IMR-90 (cell line): ENCODE measurements at regions not wholly inside any gene's neighbourhood (a gene's known extent, or its start where the extent isn't known, plus 50 kb on each side); places are given as distances from the start of the nearest gene placed in this dataset.

Source experiments
- ATAC-seq: fragments of 200-7000 bp; cut with Tn5 transposase; 2 replicates; pipeline ENCODE4 v1.9.1; 2020; ENCODE audit warnings: low read depth, mild to moderate bottlenecking, moderate library complexity
- BruUV-seq: library from RNA; stranded (reverse); fragments of 400-500 nt; replicated peaks from 2 replicates; lab custom pipeline; 2021; lab: Mats Ljungman, UMichigan
- CTCF ChIA-PET: fragments of 300-600 bp; formaldehyde crosslinking; extraction: SDS; loops from one replicate; lab custom pipeline; 2021; ENCODE audit warnings: antibody characterized with exemption; lab: Yijun Ruan, JAX
- POLR2A ChIA-PET: fragments of 300-600 bp; sonication (Branson Sonifier 250); formaldehyde crosslinking; loops from one replicate; lab custom pipeline; 2022; ENCODE audit warnings: antibody characterized with exemption; ENCODE audit not compliant: unreplicated experiment; lab: Charles Lee
- DNase-seq: peaks from one replicate; pipeline ENCODE4 v3.0.0; 2013
- H2AFZ ChIP-seq: replicated peaks from 2 replicates; pipeline ENCODE3; 2013; ENCODE audit warnings: low read length, mild to moderate bottlenecking; ENCODE audit not compliant: poor library complexity
- H2AK5ac ChIP-seq: 2 replicates; pipeline ENCODE4 v1.6.1; 2013; ENCODE audit warnings: low read depth, low read length, inconsistent platforms
- H2AK9ac ChIP-seq: replicated peaks from 2 replicates; pipeline ENCODE3; 2013; ENCODE audit warnings: mild to moderate bottlenecking, low read depth, low read length, moderate library complexity; ENCODE audit not compliant: poor library complexity
- H2BK120ac ChIP-seq: 2 replicates; pipeline ENCODE4 v1.6.1; 2013; ENCODE audit warnings: low read depth, low read length, inconsistent platforms
- H2BK15ac ChIP-seq: 3 replicates; pipeline ENCODE4 v1.6.1; 2013; ENCODE audit warnings: low read depth, low read length, inconsistent platforms
- H2BK20ac ChIP-seq: 2 replicates; pipeline ENCODE4 v1.6.1; 2013; ENCODE audit warnings: low read depth, mild to moderate bottlenecking, inconsistent platforms, low read length, moderate library complexity
- H2BK5ac ChIP-seq: 2 replicates; pipeline ENCODE4 v1.6.1; 2013; ENCODE audit warnings: mild to moderate bottlenecking, low read depth, low read length, inconsistent platforms; ENCODE audit not compliant: poor library complexity, severe bottlenecking
- H3K14ac ChIP-seq: replicated peaks from 2 replicates; pipeline ENCODE4 v1.6.1; 2013; ENCODE audit warnings: low read depth, low read length, inconsistent platforms
- H3K18ac ChIP-seq: 2 replicates; pipeline ENCODE4 v1.6.1; 2013; ENCODE audit warnings: low read depth, low read length, control low read depth
- H3K23ac ChIP-seq: 2 replicates; pipeline ENCODE4 v1.6.1; 2013; ENCODE audit warnings: low read depth, low read length, inconsistent platforms
- H3K27ac ChIP-seq: 2 replicates; pipeline ENCODE4 v1.5.1; 2013; ENCODE audit warnings: mild to moderate bottlenecking, control low read depth, low read length; ENCODE audit not compliant: insufficient read depth
- H3K27me3 ChIP-seq: 2 replicates; pipeline ENCODE4 v1.6.1; 2013; ENCODE audit warnings: low read length; ENCODE audit not compliant: control insufficient read depth, insufficient read depth
- H3K36me3 ChIP-seq: 2 replicates; pipeline ENCODE4 v1.6.1; 2013; ENCODE audit warnings: low read length, mixed read lengths; ENCODE audit not compliant: control insufficient read depth, insufficient read depth
- H3K4ac ChIP-seq: 2 replicates; pipeline ENCODE4 v1.6.1; 2013; ENCODE audit warnings: low read depth, low read length, inconsistent platforms
- H3K4me1 ChIP-seq: 2 replicates; pipeline ENCODE4 v1.6.1; 2013; ENCODE audit warnings: low read length, mixed read lengths; ENCODE audit not compliant: control insufficient read depth, insufficient read depth
- H3K4me2 ChIP-seq: 2 replicates; pipeline ENCODE4 v1.6.1; 2013; ENCODE audit warnings: low read depth, mild to moderate bottlenecking, control low read depth, low read length, moderate library complexity
- H3K4me3 ChIP-seq: 2 replicates; pipeline ENCODE4 v1.5.1; 2013; ENCODE audit warnings: low read depth, mild to moderate bottlenecking, control low read depth, low read length, moderate library complexity; ENCODE audit not compliant: insufficient read depth
- H3K56ac ChIP-seq: 2 replicates; pipeline ENCODE4 v1.6.1; 2013; ENCODE audit warnings: low read length, inconsistent platforms; ENCODE audit not compliant: insufficient read depth; ENCODE audit errors: extremely low read depth
- H3K79me1 ChIP-seq, 2 experiments: 2 replicates each; pipeline ENCODE4 v1.6.1; 2013; ENCODE audit warnings: low read length in 2 of 2, inconsistent platforms in 1 of 2, low read depth in 1 of 2
- H3K9ac ChIP-seq: 2 replicates; pipeline ENCODE4 v1.6.1; 2013; ENCODE audit warnings: low read depth, low read length, control low read depth
- H3K9me1 ChIP-seq: 2 replicates; pipeline ENCODE4 v1.6.1; 2013; ENCODE audit warnings: low read length, inconsistent platforms; ENCODE audit not compliant: insufficient read depth
- H3K9me3 ChIP-seq: 2 replicates; pipeline ENCODE4 v1.6.1; 2013; ENCODE audit warnings: low read length; ENCODE audit not compliant: control insufficient read depth, insufficient read depth
- H4K20me1 ChIP-seq: 2 replicates; pipeline ENCODE4 v1.6.1; 2013; ENCODE audit warnings: low read length, inconsistent platforms; ENCODE audit not compliant: insufficient read depth
- H4K5ac ChIP-seq: 2 replicates; pipeline ENCODE4 v1.6.1; 2013; ENCODE audit warnings: mild to moderate bottlenecking, low read depth, low read length, control low read depth
- H4K8ac ChIP-seq, 2 experiments: 2 replicates each; pipeline ENCODE4 v1.6.1; 2013; ENCODE audit warnings: low read depth in 2 of 2, low read length in 2 of 2, control low read depth in 1 of 2, inconsistent platforms in 1 of 2
- H4K91ac ChIP-seq: 2 replicates; pipeline ENCODE4 v1.6.1; 2013; ENCODE audit warnings: low read depth, low read length, inconsistent platforms; ENCODE audit not compliant: insufficient read depth
- BHLHE40 ChIP-seq: fragments of 150-350 bp; IDR thresholded peaks from 2 replicates; pipeline ENCODE4 v1.6.1; 2016; ENCODE audit warnings: mild to moderate bottlenecking, low read depth, low read length
- CEBPB ChIP-seq: IDR thresholded peaks from 2 replicates; pipeline ENCODE4 v1.6.1; 2012; ENCODE audit warnings: low read depth, low read length, improper control_type of control experiment
- CHD1 ChIP-seq: IDR thresholded peaks from 2 replicates; pipeline ENCODE4 v1.6.1; 2012; ENCODE audit warnings: low read depth, low read length, improper control_type of control experiment
- CTCF ChIP-seq: conservative IDR thresholded peaks from 2 replicates; pipeline ENCODE4 v1.5.1; 2012; ENCODE audit warnings: mild to moderate bottlenecking, low read depth, low read length, improper control_type of control experiment
- ELK1 ChIP-seq: fragments of 150-350 bp; IDR thresholded peaks from 2 replicates; pipeline ENCODE4 v1.6.1; 2016; ENCODE audit warnings: low read depth, mild to moderate bottlenecking, low read length, moderate library complexity, borderline replicate concordance
- FOS ChIP-seq: fragments of 150-350 bp; IDR thresholded peaks from 2 replicates; pipeline ENCODE4 v1.6.1; 2016; ENCODE audit warnings: low read depth, low read length
- MAFK ChIP-seq: IDR thresholded peaks from 2 replicates; pipeline ENCODE4 v1.6.1; 2012; ENCODE audit warnings: low read depth, low read length, improper control_type of control experiment
- MAZ ChIP-seq: IDR thresholded peaks from 2 replicates; pipeline ENCODE4 v1.6.1; 2012; ENCODE audit warnings: low read depth, mild to moderate bottlenecking, low read length, improper control_type of control experiment, moderate library complexity, borderline replicate concordance
- MXI1 ChIP-seq: IDR thresholded peaks from 2 replicates; pipeline ENCODE4 v1.6.1; 2012; ENCODE audit warnings: low read depth, mild to moderate bottlenecking, low read length, moderate library complexity, borderline replicate concordance
- NFE2L2 ChIP-seq: fragments of 150-350 bp; IDR thresholded peaks from 2 replicates; pipeline ENCODE4 v1.6.1; 2016; ENCODE audit warnings: low read depth, mild to moderate bottlenecking, low read length
- POLR2A ChIP-seq: IDR thresholded peaks from 2 replicates; pipeline ENCODE4 v1.6.1; 2012; ENCODE audit warnings: mild to moderate bottlenecking, low read depth, low read length
- RAD21 ChIP-seq: IDR thresholded peaks from 2 replicates; pipeline ENCODE4 v1.6.1; 2012; ENCODE audit warnings: low read length, improper control_type of control experiment
- RCOR1 ChIP-seq: IDR thresholded peaks from 2 replicates; pipeline ENCODE4 v1.6.1; 2012; ENCODE audit warnings: mild to moderate bottlenecking, low read length, improper control_type of control experiment; ENCODE audit not compliant: insufficient replicate concordance
- RFX5 ChIP-seq: IDR thresholded peaks from 2 replicates; pipeline ENCODE4 v1.8.0; 2012; ENCODE audit warnings: low read depth, mild to moderate bottlenecking, low read length, moderate library complexity
- SMC3 ChIP-seq: fragments of 150-350 bp; IDR thresholded peaks from 2 replicates; pipeline ENCODE4 v1.6.1; 2016; ENCODE audit warnings: low read depth, mild to moderate bottlenecking, antibody characterized with exemption, low read length, moderate library complexity
- USF2 ChIP-seq: fragments of 150-350 bp; IDR thresholded peaks from 2 replicates; pipeline ENCODE4 v1.6.1; 2017; ENCODE audit warnings: mild to moderate bottlenecking, antibody characterized with exemption, low read length, low read depth
- dilution Hi-C: fragments of 300-500 bp; cut with HindIII; formaldehyde crosslinking; loops from one replicate; pipeline ENCODE4 v1.14.3; 2018; ENCODE audit warnings: low sequenced_read_pairs; ENCODE audit not compliant: unreplicated experiment
- in situ Hi-C: fragments of 300-500 bp; cut with MboI; formaldehyde crosslinking; loops from 3 replicates; pipeline ENCODE4 v1.14.3; 2019; ENCODE audit warnings: low sequenced_read_pairs, inconsistent platforms, mixed read lengths
- intact Hi-C: fragments of 100-400 bp; cut with micrococcal nuclease; formaldehyde crosslinking; loops from 2 replicates; pipeline ENCODE4 v1.10.0; 2022

- Histone ChIP-seq H3K4me3 (no peak overlapping the region), H4K20me1 (no peaks in the 10 kb centered on the region), H2BK15ac (no peak overlapping the region), H2BK120ac (no peak overlapping the region), H3K27ac (no peak overlapping the region), H2AK5ac (no peak overlapping the region), H3K4me2 (no peak overlapping the region), H3K79me1 (no peaks in the 10 kb centered on the region), H3K4ac (no peak overlapping the region), H3K14ac (no peak overlapping the region), H3K9ac (no peak overlapping the region), H4K91ac (no peak overlapping the region), H3K27me3 (no peaks in the 10 kb centered on the region), H2BK20ac (no peak overlapping the region), H3K18ac (no peak overlapping the region), H2AK9ac (no peak overlapping the region), H3K9me1 (no peaks in the 10 kb centered on the region), H4K8ac (no peak overlapping the region), H3K9me3 (no peaks in the 10 kb centered on the region), H3K23ac (no peak overlapping the region), H3K36me3 (no peaks in the 10 kb centered on the region), H2AFZ (no peak overlapping the region), H4K5ac (no peak overlapping the region), H3K4me1 (no peaks in the 10 kb centered on the region), H2BK5ac (no peak overlapping the region), H3K56ac (no peak overlapping the region)
- ChIA-PET POLR2A (no interaction called here), CTCF (interaction anchor here (0.6 kb wide), 1 partner anchor 153 kb away, joined by 3 read pairs; no protein-coding TSS in a partner anchor)
- in situ Hi-C loops, result no loop called here
- ATAC-seq, result no peak
- dilution Hi-C loops, result no loop called here
- no peak for TF ChIP-seq RAD21
- TF ChIP-seq POLR2A, result no peak
- TF ChIP-seq CTCF, result no peak
- no peak for TF ChIP-seq MAFK
- TF ChIP-seq USF2, result no peak
- no peak for TF ChIP-seq FOS
- TF ChIP-seq SMC3, result no peak
- no peak for TF ChIP-seq MXI1
- TF ChIP-seq NFE2L2, result no peak
- TF ChIP-seq MAZ, result no peak
- TF ChIP-seq RCOR1, result no peak
- no peak for TF ChIP-seq BHLHE40
- TF ChIP-seq CEBPB, result no peak
- no peak for TF ChIP-seq CHD1
- TF ChIP-seq RFX5, result no peak
- TF ChIP-seq ELK1, result no peak
- intact Hi-C loops, result no loop called here
- no TSS peak for BruUV-seq
- no peak for DNase-seq
Observed at GRCh38 chr4:28926156-28926555, 1794.0 kb upstream of the PCDH7 start.
